ENCODE measurements at regions not wholly inside any gene's neighbourhood (a gene's known extent, or its start where the extent isn't known, plus 50 kb on each side); places are given as distances from the start of the nearest gene placed in this dataset.
"Not testable (repeated sequence)": the region's sequence is repeated elsewhere in the genome, so short reads cannot be mapped to it uniquely, and the experiment has no call there.

DNA sequence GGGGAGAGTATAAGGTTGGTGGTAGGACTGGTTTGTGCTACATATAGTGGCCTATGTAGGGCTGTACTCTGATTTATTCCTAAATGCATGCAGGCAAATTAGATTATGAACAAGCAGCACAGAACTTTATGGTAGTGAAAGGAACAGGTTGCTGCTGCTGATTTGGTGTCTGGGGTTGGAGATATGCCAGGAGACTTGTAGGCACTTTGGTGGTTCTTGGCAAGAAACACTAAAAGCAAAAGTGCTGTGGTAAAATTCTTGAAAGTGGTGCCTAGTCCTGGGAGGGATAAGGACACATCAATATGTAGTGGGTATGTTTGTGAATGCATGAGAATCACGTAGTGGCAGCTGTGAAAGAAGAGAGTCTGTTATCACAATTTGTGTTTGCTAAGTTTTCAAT is 2126.0 kb downstream of the TP53TG3F start (continued):
- TF ChIP-seq TAF1 (IDR thresholded peaks at IDR 0.05; ENCODE audit: control insufficient read depth, extremely low read depth, insufficient read depth, low read length, severe bottlenecking) = no peak
- no peak for TF ChIP-seq ETS2 (tag; IDR thresholded peaks at IDR 0.05; ENCODE audit: borderline replicate concordance, poor library complexity, severe bottlenecking)
- TF ChIP-seq TRIM24 (IDR thresholded peaks at IDR 0.05) = no peak
- no peak for TF ChIP-seq ZNF695 (CRISPR knock-in tag; IDR thresholded peaks at IDR 0.05)

DNA sequence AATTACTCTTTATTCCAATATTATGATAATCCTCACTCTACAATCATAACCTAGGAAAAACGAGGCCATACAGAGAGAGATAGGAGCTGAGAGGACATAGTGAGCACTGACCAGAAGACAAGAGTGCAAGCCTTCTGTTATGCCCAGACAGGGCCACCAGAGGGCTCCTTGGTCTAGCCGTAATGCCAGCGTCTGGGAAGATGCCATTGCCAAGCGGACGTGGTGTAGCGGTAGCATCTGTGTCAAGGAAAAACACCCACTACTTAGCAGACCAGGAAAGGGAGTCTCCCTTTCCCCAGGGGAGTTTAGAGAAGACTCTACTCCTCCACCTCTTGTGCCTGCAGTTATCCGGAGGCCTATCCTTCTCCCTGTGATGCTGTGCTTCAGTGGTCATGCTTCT is 2131.5 kb downstream of the TP53TG3F start:
- H3K4me2 ChIP-seq (ENCODE audit: insufficient read depth, low read length); POLR2A ChIA-PET; H3K9me1 ChIP-seq (ENCODE audit: control insufficient read depth, insufficient read depth, low read length); H2AFZ ChIP-seq (ENCODE audit: low read depth, low read length); H3K36me3 ChIP-seq (ENCODE audit: control insufficient read depth, insufficient read depth, low read length); H3K79me2 ChIP-seq (ENCODE audit: control insufficient read depth, insufficient read depth, low read length); H3K9ac ChIP-seq (ENCODE audit: insufficient read depth in 1 of 2, low read depth in 2 of 2, low read length in 2 of 2); FAIRE-seq; intact Hi-C loops (cut with micrococcal nuclease); H3K4me3 ChIP-seq; H3K27ac ChIP-seq (ENCODE audit: extremely low read depth, low read depth, low read length); BruUV-seq (replicated peaks); in situ Hi-C loops (cut with MboI); H4K20me1 ChIP-seq (replicated peaks; ENCODE audit: control insufficient read depth, insufficient read depth, low read length); H3K4me1 ChIP-seq (replicated peaks in 1 of 2; ENCODE audit: control insufficient read depth in 2 of 2, insufficient read depth in 2 of 2, low read length in 2 of 2); H3K27me3 ChIP-seq (ENCODE audit: control insufficient read depth in 2 of 2, insufficient read depth in 2 of 2, low read length in 2 of 2); CTCF ChIA-PET (ENCODE audit: low intra/inter-chr PET ratio); H3K9me3 ChIP-seq (replicated peaks; ENCODE audit: control insufficient read depth, insufficient read depth, low read depth, low read length); ATAC-seq: not testable (repeated sequence)
- WGBS (ENCODE audit: insufficient coverage, low coverage, missing lambda C conversion rate) = 19% methylated on average over 7 of the region's 7 CpGs
- peak in 1 of 2 experiments; percentile 16; a peak in 1 of 4 replicates for TF ChIP-seq RAD21 (CRISPR knock-in tag; conservative IDR thresholded peaks at IDR 0.05 in 1 of 2, IDR thresholded peaks at IDR 0.05 in 1 of 2)
- TF ChIP-seq CTCF (IDR thresholded peaks at IDR 0.05 in 2 of 3, conservative IDR thresholded peaks at IDR 0.05 in 1 of 3; ENCODE audit: insufficient read depth in 2 of 3, low read depth in 1 of 3, low read length in 3 of 3) = 0 out of 6 replicates have a peak, but pooled peaks of 1 of the 3 experiments have one; percentile 20
- DNase-seq (ENCODE audit: extremely low read depth in 1 of 4, low spot score in 3 of 4) = peak in 1 of 4 experiments; percentile 6

All from K562 (cell line).